ENCODE measurements at regions not wholly inside any gene's neighbourhood (a gene's known extent, or its start where the extent isn't known, plus 50 kb on each side); places are given as distances from the start of the nearest gene placed in this dataset.

DNA sequence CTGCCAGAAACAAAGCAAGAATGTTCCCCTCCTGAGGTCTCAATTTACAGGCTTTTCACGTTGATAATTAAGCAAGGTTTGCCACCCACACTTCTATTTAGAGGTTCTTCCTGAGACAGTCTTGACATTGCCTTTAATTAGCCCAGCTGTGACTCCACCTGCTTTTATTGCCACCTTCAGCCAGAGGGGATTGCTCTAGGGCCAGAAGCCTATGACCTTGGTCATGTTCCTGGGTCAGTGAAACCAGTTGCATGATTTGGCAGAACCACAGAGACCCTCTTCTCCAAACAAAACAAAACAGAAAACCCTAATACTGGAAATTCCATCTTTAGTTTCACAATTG is 89.8 kb downstream of the APIP start:
- TF ChIP-seq EZH2 (IDR thresholded peaks at IDR 0.05; ENCODE audit: low read length, unreplicated experiment) (no peak), EZH2phosphoT487 (IDR thresholded peaks at IDR 0.05; ENCODE audit: borderline replicate concordance, low read length) (no peak)
- TF ChIP-seq, protein P1, sequence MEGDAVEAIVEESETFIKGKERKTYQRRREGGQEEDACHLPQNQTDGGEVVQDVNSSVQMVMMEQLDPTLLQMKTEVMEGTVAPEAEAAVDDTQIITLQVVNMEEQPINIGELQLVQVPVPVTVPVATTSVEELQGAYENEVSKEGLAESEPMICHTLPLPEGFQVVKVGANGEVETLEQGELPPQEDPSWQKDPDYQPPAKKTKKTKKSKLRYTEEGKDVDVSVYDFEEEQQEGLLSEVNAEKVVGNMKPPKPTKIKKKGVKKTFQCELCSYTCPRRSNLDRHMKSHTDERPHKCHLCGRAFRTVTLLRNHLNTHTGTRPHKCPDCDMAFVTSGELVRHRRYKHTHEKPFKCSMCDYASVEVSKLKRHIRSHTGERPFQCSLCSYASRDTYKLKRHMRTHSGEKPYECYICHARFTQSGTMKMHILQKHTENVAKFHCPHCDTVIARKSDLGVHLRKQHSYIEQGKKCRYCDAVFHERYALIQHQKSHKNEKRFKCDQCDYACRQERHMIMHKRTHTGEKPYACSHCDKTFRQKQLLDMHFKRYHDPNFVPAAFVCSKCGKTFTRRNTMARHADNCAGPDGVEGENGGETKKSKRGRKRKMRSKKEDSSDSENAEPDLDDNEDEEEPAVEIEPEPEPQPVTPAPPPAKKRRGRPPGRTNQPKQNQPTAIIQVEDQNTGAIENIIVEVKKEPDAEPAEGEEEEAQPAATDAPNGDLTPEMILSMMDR (conservative IDR thresholded peaks at IDR 0.05; ENCODE audit: low read depth, low read length): no peak
